Skeletal muscle satellite cell (primary cell): ENCODE measurements at regions not wholly inside any gene's neighbourhood (a gene's known extent, or its start where the extent isn't known, plus 50 kb on each side); places are given as distances from the start of the nearest gene placed in this dataset.
A peak's percentile ranks its signal among the peaks of the same experiment; 100 is the strongest.

ENCODE experiments used
- H3K27me3 ChIP-seq: 2 replicates; pipeline ENCODE4 v1.7.0; 2013; ENCODE audit warnings: low read length; ENCODE audit not compliant: control insufficient read depth, insufficient read depth
- H3K36me3 ChIP-seq: 2 replicates; pipeline ENCODE4 v1.7.0; 2013; ENCODE audit warnings: mild to moderate bottlenecking, control low read depth, low read length; ENCODE audit not compliant: insufficient read depth
- H3K4me1 ChIP-seq: 2 replicates; pipeline ENCODE4 v1.7.0; 2013; ENCODE audit warnings: low read length; ENCODE audit not compliant: control insufficient read depth, insufficient read depth
- H3K4me2 ChIP-seq: 2 replicates; pipeline ENCODE4 v1.7.0; 2013; ENCODE audit warnings: mild to moderate bottlenecking, low read length
- H3K4me3 ChIP-seq: 2 replicates; pipeline ENCODE4 v1.7.0; 2013; ENCODE audit warnings: low read length
- H3K9ac ChIP-seq: 2 replicates; pipeline ENCODE4 v1.7.0; 2013; ENCODE audit warnings: mild to moderate bottlenecking, low read depth, low read length, moderate library complexity
- H3K9me3 ChIP-seq: replicated peaks from 2 replicates; pipeline ENCODE4 v1.7.0; 2013; ENCODE audit warnings: mild to moderate bottlenecking, control low read depth, low read length

DNA sequence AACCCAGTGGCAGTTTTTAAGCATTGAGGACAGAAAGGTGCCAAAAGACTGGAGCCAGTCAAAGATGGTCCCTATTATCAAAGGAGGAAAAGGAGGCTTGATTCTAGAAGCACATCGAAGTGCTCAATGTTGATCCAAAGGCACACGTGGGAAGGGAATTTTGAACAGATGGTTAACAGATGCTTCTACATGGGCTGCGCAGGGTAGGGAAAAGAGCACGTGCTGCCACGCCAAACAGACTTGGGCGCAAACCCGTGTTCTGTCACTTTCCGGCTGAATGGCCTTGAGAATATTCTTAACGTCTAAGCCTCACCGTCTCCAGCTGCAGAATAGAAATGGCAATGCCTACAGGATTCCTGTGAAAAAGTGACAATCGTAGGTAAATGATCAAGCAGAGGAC is 217.9 kb upstream of the MTNR1B start:
- Histone ChIP-seq H3K4me2 (no peak overlapping the region), H3K9me3 (no peaks in the 10 kb centered on the region)

GRCh38 chr11:92752122-92752521 is 217.3 kb upstream of the MTNR1B start:
- H3K4me3 ChIP-seq: no peak overlapping the region
- no peaks in the 10 kb centered on the region for H3K27me3 ChIP-seq
- no peak overlapping the region for H3K4me2 ChIP-seq
- H3K9ac ChIP-seq: no peak overlapping the region
- no peaks in the 10 kb centered on the region for H3K36me3 ChIP-seq
- H3K9me3 ChIP-seq: no peaks in the 10 kb centered on the region
- no peaks in the 10 kb centered on the region for H3K4me1 ChIP-seq

More for the DNA sequence above, 217.9 kb upstream of the MTNR1B start:
- Histone ChIP-seq H3K36me3 (no peaks in the 10 kb centered on the region), H3K9ac (no peak overlapping the region), H3K27me3 (no peaks in the 10 kb centered on the region), H3K4me1 (no peaks in the 10 kb centered on the region), H3K4me3 (no peak overlapping the region)

DNA sequence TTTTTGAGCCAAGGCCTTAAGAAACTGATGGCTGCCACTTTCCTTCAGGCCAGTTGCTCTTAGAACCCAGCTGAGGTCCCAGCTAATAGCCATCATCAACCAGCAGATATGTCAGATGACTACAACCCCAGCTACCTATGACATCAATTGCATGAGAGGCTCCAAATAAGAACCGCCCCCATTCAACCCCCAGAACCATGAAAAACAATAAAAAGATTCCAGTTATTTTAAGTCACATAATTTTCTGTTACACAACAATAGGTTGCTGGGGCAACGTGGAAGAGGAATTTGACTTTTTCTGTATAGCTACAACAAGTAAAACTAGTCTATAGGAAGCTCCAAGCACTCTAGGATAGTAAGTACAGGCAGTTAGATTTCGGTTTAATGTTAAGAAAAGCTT is 216.3 kb upstream of the MTNR1B start:
- H3K9me3 ChIP-seq: no peaks in the 10 kb centered on the region
- no peaks in the 10 kb centered on the region for H3K4me1 ChIP-seq
- H3K27me3 ChIP-seq: no peaks in the 10 kb centered on the region
- no peak overlapping the region for H3K9ac ChIP-seq
- no peak overlapping the region for H3K4me2 ChIP-seq
- no peak overlapping the region for H3K4me3 ChIP-seq
- H3K36me3 ChIP-seq: no peaks in the 10 kb centered on the region

DNA sequence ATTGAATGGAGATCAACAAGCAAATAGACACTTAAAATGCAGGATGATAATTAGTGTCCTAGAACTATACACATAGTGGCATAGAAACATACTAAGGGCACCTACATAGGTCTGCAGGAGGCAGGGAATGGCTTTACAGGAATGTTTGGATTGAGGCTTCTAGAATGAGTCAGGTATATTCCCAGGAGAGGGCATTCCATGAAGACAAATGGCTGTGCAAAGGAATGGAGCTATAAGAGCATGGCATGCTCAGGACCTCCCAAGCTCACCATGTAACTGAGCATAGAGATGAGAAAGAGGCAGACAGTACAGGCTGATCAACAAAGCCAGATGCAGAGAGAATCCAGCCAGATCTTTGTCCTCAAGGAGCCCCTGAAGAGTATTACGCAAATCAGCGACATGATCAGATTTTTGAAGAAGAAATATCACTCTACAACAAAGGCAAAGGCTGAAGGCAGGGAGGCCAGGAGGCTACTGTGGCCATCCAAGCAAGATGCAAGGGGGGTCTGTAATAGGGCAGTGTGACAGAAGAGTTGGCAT is 211.1 kb upstream of the MTNR1B start:
- no peaks in the 10 kb centered on the region for H3K27me3 ChIP-seq
- no peaks in the 10 kb centered on the region for H3K4me1 ChIP-seq
- no peak overlapping the region for H3K4me2 ChIP-seq
- no peak overlapping the region for H3K9ac ChIP-seq
- H3K4me3 ChIP-seq: no peak overlapping the region
- no peaks in the 10 kb centered on the region for H3K36me3 ChIP-seq
- no peaks in the 10 kb centered on the region for H3K9me3 ChIP-seq

DNA sequence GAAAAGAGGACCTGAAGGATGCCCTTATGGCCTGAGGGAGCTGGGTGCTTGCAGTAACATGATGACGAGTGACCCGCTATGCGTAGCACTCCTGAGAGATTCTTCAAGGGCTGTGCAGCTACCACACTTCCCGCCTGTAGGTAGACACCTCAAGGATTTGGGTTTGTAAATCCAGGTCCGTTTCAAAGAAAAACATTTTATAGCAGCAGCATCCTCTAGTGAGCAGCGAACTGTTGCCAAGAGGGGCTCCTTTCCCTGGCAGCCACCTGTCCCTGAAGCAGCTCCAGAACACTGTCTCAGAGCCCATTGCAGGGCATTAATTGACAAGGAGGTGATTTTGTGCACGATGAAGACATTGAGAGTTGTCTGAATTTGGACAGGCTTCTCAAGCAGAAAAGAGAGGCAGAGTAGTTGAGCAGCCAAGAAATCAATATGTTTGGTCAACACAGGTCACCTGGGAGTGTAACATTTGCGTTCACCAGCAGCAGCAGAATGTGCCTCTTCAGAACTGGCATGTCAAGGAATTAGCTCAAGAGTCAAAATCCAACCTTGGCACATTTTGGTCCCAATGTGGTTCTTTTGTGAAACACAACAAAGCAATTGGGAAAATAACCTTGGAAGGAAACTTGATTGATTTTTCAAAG is 209.8 kb upstream of the MTNR1B start:
- Histone ChIP-seq H3K9me3 (no peaks in the 10 kb centered on the region), H3K9ac (no peak overlapping the region), H3K4me2 (no peak overlapping the region), H3K27me3 (peaks cover 4% of the 10 kb centered on the region), H3K4me3 (no peak overlapping the region), H3K4me1 (no peaks in the 10 kb centered on the region), H3K36me3 (no peaks in the 10 kb centered on the region)

DNA sequence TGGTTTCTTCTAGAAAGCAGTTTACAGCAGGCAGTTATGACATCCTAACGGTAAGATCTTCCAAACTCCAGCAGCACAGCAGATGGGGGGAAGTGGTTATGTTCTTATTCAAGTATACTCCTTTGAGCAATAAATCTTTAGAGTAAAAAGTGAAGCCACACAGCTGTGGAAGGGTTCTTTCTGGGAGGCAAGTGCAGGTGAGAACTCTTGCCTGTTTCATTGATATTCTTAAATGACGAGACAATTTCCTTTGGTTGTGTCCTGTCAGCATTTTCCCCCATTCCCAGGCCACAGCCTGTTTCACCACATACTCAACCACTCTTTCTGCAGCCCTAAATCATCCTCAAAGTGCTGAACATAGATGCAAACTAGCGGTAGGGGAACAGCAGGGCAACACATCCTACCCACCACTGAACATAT is 207.3 kb upstream of the MTNR1B start:
- Histone ChIP-seq H3K4me1 (peaks cover 6% of the 10 kb centered on the region), H3K36me3 (no peaks in the 10 kb centered on the region), H3K9ac (no peak overlapping the region), H3K4me3 (no peak overlapping the region), H3K27me3 (peaks cover 4% of the 10 kb centered on the region), H3K9me3 (no peaks in the 10 kb centered on the region), H3K4me2 (no peak overlapping the region)

- Histone ChIP-seq H3K4me3 (no peak overlapping the region), H3K4me2 (no peak overlapping the region), H3K27me3 (peaks cover 4% of the 10 kb centered on the region), H3K36me3 (no peaks in the 10 kb centered on the region), H3K9ac (no peak overlapping the region), H3K4me1 (peaks cover 6% of the 10 kb centered on the region), H3K9me3 (no peaks in the 10 kb centered on the region)
These were observed 206.1 kb upstream of the MTNR1B start for GRCh38 chr11:92763336-92763735.

DNA sequence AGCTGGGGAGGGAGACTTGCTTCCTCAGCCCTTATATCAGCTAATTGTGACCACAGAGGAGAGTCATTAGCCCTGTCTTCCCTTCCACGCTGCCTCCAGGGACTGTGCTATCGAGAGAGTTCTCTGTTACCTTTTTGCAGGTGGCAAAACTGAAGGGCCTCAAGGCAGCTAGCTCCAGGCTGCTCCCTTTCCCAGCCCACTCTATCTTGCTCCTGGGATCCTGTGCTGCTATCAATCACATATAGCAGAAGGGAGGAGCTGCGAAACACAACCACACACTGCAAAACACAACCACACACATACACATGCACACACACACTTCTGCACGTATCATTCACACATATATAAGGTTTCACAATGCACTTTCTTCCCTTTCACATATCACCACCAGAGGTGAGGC is 205.3 kb upstream of the MTNR1B start:
- Histone ChIP-seq H3K4me3 (no peak overlapping the region), H3K9me3 (no peaks in the 10 kb centered on the region), H3K4me2 (no peak overlapping the region), H3K27me3 (peaks cover 4% of the 10 kb centered on the region), H3K4me1 (peaks cover 6% of the 10 kb centered on the region), H3K9ac (no peak overlapping the region), H3K36me3 (no peaks in the 10 kb centered on the region)

- Histone ChIP-seq H3K4me3 (no peak overlapping the region), H3K4me1 (peaks cover 6% of the 10 kb centered on the region), H3K36me3 (no peaks in the 10 kb centered on the region), H3K4me2 (no peak overlapping the region), H3K9ac (no peak overlapping the region), H3K27me3 (peaks cover 4% of the 10 kb centered on the region), H3K9me3 (no peaks in the 10 kb centered on the region)
These were observed 204.2 kb upstream of the MTNR1B start for GRCh38 chr11:92765082-92765840.

DNA sequence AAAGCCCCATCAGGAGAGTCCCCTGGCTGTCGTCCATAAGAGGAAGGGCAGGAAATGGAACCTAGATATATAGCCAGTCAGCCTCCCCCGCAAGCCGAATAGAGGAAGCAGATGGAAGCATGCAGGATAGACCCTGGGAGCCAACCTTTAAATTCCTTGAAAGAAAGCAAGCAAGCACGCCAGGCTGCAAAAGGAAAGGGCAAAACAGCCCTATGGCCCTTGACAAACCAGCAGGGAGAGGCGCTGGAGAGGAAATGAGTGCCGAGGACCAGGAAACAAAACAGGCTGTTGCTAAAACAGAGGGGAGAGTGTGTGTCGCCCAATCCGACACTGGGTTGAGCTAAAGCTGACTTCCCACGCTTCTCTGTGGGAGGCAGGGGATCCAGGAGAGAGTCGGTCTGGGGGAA is 203.5 kb upstream of the MTNR1B start:
- Histone ChIP-seq H3K4me1 (peaks cover 6% of the 10 kb centered on the region), H3K4me2 (peak overlapping the region; percentile 69), H3K36me3 (no peaks in the 10 kb centered on the region), H3K9me3 (no peaks in the 10 kb centered on the region), H3K4me3 (peak overlapping the region; percentile 59), H3K9ac (peak overlapping the region; percentile 10), H3K27me3 (peaks cover 4% of the 10 kb centered on the region)

DNA sequence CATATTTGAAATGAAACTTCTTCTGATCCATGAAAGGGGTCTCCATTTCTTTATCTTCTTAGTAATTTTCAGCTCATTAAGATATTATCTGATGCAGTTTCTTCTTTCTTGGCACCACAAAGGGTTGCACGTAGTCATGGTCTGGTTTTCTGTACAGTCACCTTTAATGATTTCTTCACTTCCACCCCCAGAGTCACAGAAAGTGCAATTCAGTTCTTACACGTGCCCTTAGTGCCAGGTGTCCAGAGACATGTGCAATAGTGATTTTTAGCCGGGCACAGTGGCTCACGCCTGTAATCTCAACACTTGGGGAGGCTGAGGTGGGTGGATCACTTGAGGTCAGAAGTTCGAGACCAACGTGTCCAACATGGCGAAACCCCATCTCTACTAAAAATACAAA is 202.8 kb upstream of the MTNR1B start:
- Histone ChIP-seq H3K27me3 (peaks cover 4% of the 10 kb centered on the region), H3K36me3 (no peaks in the 10 kb centered on the region), H3K4me3 (no peak overlapping the region), H3K4me1 (peaks cover 6% of the 10 kb centered on the region), H3K9me3 (no peaks in the 10 kb centered on the region), H3K4me2 (peak overlapping the region; percentile 69), H3K9ac (no peak overlapping the region)

- Histone ChIP-seq H3K9me3 (no peaks in the 10 kb centered on the region), H3K36me3 (no peaks in the 10 kb centered on the region), H3K4me2 (no peak overlapping the region), H3K4me1 (peaks cover 6% of the 10 kb centered on the region), H3K27me3 (peaks cover 4% of the 10 kb centered on the region), H3K4me3 (no peak overlapping the region), H3K9ac (no peak overlapping the region)
These were observed 202.0 kb upstream of the MTNR1B start for GRCh38 chr11:92767416-92767815.
